ENCODE measurements at regions not wholly inside any gene's neighbourhood (a gene's known extent, or its start where the extent isn't known, plus 50 kb on each side); places are given as distances from the start of the nearest gene placed in this dataset.

DNA sequence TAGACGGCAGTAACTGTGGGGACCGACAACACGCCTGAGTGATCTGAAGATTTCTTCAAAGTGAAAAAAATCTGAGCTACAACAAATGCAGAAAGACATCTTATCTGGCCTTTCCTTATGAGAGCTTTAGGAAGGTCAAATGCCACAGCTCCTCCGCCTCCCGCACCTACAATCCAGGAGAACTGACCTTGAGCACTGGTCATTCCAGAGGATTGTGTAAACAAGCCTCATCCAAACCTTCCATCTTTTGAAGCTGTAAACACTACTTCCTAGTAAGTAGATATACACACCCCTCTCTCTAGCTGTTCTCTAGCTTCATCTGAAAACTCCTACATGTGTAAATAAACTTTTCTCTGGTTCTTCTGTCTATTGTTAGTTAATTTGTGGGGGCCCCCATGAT lies 76.9 kb downstream of the CD24 start:
- peaks cover 16% of the 10 kb centered on the region for H3K9me3 ChIP-seq (ENCODE audit: control insufficient read depth, low read length)
- H3K23ac ChIP-seq (ENCODE audit: low read length in 2 of 2), result no peak overlapping the region
- no peak overlapping the region for H3K4me2 ChIP-seq (ENCODE audit: low read length, poor library complexity, severe bottlenecking)
- no peak overlapping the region for H2BK5ac ChIP-seq (ENCODE audit: low read depth, low read length, poor library complexity, severe bottlenecking)
- DNase-seq, result no peak
- H3K4ac ChIP-seq (ENCODE audit: low read depth in 1 of 2, low read length in 2 of 2), result no peak overlapping the region
- H2BK120ac ChIP-seq (ENCODE audit: low read depth, low read length), result no peak overlapping the region
- no peak overlapping the region for H2AK5ac ChIP-seq (ENCODE audit: low read length, severe bottlenecking)
- H4K8ac ChIP-seq (ENCODE audit: low read length), result no peak overlapping the region
- H3K14ac ChIP-seq (ENCODE audit: low read length in 2 of 2), result no peak overlapping the region
- no peak overlapping the region for H2AFZ ChIP-seq (ENCODE audit: low read depth, low read length)
- no peak overlapping the region for H4K91ac ChIP-seq (ENCODE audit: low read length)
- H2BK15ac ChIP-seq (ENCODE audit: low read depth, poor library complexity, severe bottlenecking), result no peak overlapping the region
- H3K79me1 ChIP-seq (replicated peaks; ENCODE audit: low read length, poor library complexity, severe bottlenecking), result no peaks in the 10 kb centered on the region
- no peak overlapping the region for H2BK12ac ChIP-seq (ENCODE audit: low read length in 2 of 2)
- WGBS, result 89% methylated on average over 5 of the region's 5 CpGs
- H3K27me3 ChIP-seq (ENCODE audit: control insufficient read depth in 1 of 2, insufficient read depth in 1 of 2, low read length in 2 of 2), result peaks cover 10 to 20% of the 10 kb centered on the region in 2 experiments
- no peak overlapping the region for H3K4me3 ChIP-seq (ENCODE audit: insufficient read depth in 1 of 2, low read depth in 1 of 2, low read length in 2 of 2)
- H3K27ac ChIP-seq (ENCODE audit: low read length, poor library complexity, severe bottlenecking), result no peak overlapping the region
- H3K36me3 ChIP-seq (ENCODE audit: control insufficient read depth in 1 of 2, insufficient read depth in 2 of 2, low read depth in 1 of 2, low read length in 2 of 2), result no peaks in the 10 kb centered on the region
- H3K4me1 ChIP-seq (ENCODE audit: control insufficient read depth, insufficient read depth, low read depth, low read length), result no peaks in the 10 kb centered on the region
- no peak overlapping the region for H3K9ac ChIP-seq (ENCODE audit: low read length)
- no peak overlapping the region for H3K18ac ChIP-seq (ENCODE audit: low read depth in 1 of 2, low read length in 2 of 2)

DNA sequence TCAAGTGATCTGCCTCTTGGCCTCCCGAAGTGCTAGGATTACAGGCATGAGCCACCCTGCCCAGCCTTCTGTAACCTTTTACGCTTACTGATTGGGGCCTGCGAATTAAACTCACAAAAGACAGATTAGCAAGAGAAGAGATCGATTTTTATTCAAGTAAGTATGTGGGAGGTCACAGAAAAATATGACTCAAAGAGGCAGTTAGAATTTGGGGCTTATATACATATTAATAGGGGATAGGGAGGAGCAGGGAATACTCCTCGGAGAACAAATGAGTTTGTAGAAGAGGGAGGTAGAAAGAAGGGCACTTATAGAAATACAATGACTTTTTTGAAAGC lies 78.9 kb downstream of the CD24 start:
- H3K36me3 ChIP-seq (ENCODE audit: control insufficient read depth in 1 of 2, insufficient read depth in 2 of 2, low read depth in 1 of 2, low read length in 2 of 2), result no peaks in the 10 kb centered on the region
- H4K91ac ChIP-seq (ENCODE audit: low read length), result no peak overlapping the region
- H3K79me1 ChIP-seq (replicated peaks; ENCODE audit: low read length, poor library complexity, severe bottlenecking), result no peaks in the 10 kb centered on the region
- H3K18ac ChIP-seq (ENCODE audit: low read depth in 1 of 2, low read length in 2 of 2), result no peak overlapping the region
- no peak overlapping the region for H2AFZ ChIP-seq (ENCODE audit: low read depth, low read length)
- H3K4me3 ChIP-seq (ENCODE audit: insufficient read depth in 1 of 2, low read depth in 1 of 2, low read length in 2 of 2), result no peak overlapping the region
- WGBS, result 65% methylated on average over 5 of the region's 5 CpGs
- no peak for DNase-seq
- H3K27me3 ChIP-seq (ENCODE audit: control insufficient read depth in 1 of 2, insufficient read depth in 1 of 2, low read length in 2 of 2), result peaks cover 10 to 21% of the 10 kb centered on the region in 2 experiments
- H3K4me1 ChIP-seq (ENCODE audit: control insufficient read depth, insufficient read depth, low read depth, low read length), result no peaks in the 10 kb centered on the region
- H2BK5ac ChIP-seq (ENCODE audit: low read depth, low read length, poor library complexity, severe bottlenecking), result no peak overlapping the region
- no peak overlapping the region for H3K23ac ChIP-seq (ENCODE audit: low read length in 2 of 2)
- H3K27ac ChIP-seq (ENCODE audit: low read length, poor library complexity, severe bottlenecking), result no peak overlapping the region
- no peak overlapping the region for H3K4me2 ChIP-seq (ENCODE audit: low read length, poor library complexity, severe bottlenecking)
- no peak overlapping the region for H3K14ac ChIP-seq (ENCODE audit: low read length in 2 of 2)
- H2AK5ac ChIP-seq (ENCODE audit: low read length, severe bottlenecking), result no peak overlapping the region
- H3K9me3 ChIP-seq (ENCODE audit: control insufficient read depth, low read length), result peaks cover 5% of the 10 kb centered on the region
- H4K8ac ChIP-seq (ENCODE audit: low read length), result no peak overlapping the region
- H2BK15ac ChIP-seq (ENCODE audit: low read depth, poor library complexity, severe bottlenecking), result no peak overlapping the region
- no peak overlapping the region for H2BK12ac ChIP-seq (ENCODE audit: low read length in 2 of 2)
- no peak overlapping the region for H3K9ac ChIP-seq (ENCODE audit: low read length)
- H2BK120ac ChIP-seq (ENCODE audit: low read depth, low read length), result no peak overlapping the region
- H3K4ac ChIP-seq (ENCODE audit: low read depth in 1 of 2, low read length in 2 of 2), result no peak overlapping the region

DNA sequence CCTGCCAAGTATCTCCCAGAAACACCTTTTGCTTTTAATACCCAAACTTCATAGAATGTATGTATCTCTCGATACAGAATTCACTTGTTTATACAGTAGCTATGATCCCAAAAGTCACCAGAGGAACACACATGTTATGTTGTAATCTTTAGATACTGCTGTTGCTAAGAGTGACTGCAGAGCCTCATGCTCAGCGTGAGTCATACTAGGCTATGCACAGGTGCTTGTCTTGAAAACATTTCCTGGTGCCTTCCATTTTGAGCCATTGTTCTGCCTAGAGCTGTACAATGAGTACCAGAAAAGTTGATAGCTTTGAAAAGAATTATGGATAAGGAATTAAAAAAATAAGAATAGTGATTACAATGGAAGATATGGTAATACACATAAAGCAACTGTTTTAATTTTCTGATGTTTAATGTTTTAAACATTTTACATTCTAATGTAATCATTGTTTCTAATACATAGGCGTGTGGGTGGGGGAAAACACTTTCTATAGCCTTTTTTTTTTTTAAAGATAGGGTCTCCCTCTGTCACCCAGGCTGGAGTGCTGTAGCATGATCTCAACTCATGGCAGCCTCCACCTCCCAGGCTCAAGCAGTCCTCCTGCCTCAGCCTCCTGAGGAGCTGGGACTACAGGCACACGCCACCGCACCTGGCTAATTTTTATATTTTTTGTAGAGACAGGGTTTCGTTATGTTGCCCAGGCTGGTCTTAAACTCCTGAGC lies 79.4 kb downstream of the CD24 start:
- Histone ChIP-seq H3K36me3 (ENCODE audit: control insufficient read depth in 1 of 2, insufficient read depth in 2 of 2, low read depth in 1 of 2, low read length in 2 of 2) (no peaks in the 10 kb centered on the region), H3K9me3 (ENCODE audit: control insufficient read depth, low read length) (peaks cover under 1% of the 10 kb centered on the region), H2AFZ (ENCODE audit: low read depth, low read length) (no peak overlapping the region), H2AK5ac (ENCODE audit: low read length, severe bottlenecking) (no peak overlapping the region), H3K18ac (ENCODE audit: low read depth in 1 of 2, low read length in 2 of 2) (no peak overlapping the region), H3K27ac (ENCODE audit: low read length, poor library complexity, severe bottlenecking) (no peak overlapping the region), H4K8ac (ENCODE audit: low read length) (no peak overlapping the region), H3K23ac (ENCODE audit: low read length in 2 of 2) (no peak overlapping the region), H3K79me1 (replicated peaks; ENCODE audit: low read length, poor library complexity, severe bottlenecking) (no peaks in the 10 kb centered on the region), H2BK15ac (ENCODE audit: low read depth, poor library complexity, severe bottlenecking) (no peak overlapping the region), H2BK5ac (ENCODE audit: low read depth, low read length, poor library complexity, severe bottlenecking) (no peak overlapping the region), H2BK12ac (ENCODE audit: low read length in 2 of 2) (no peak overlapping the region), H3K4me1 (ENCODE audit: control insufficient read depth, insufficient read depth, low read depth, low read length) (no peaks in the 10 kb centered on the region), H3K4me2 (ENCODE audit: low read length, poor library complexity, severe bottlenecking) (no peak overlapping the region), H3K4me3 (ENCODE audit: insufficient read depth in 1 of 2, low read depth in 1 of 2, low read length in 2 of 2) (no peak overlapping the region), H3K14ac (ENCODE audit: low read length in 2 of 2) (no peak overlapping the region), H3K9ac (ENCODE audit: low read length) (no peak overlapping the region), H3K27me3 (ENCODE audit: control insufficient read depth in 1 of 2, insufficient read depth in 1 of 2, low read length in 2 of 2) (peaks cover 10 to 21% of the 10 kb centered on the region in 2 experiments), H3K4ac (ENCODE audit: low read depth in 1 of 2, low read length in 2 of 2) (no peak overlapping the region), H2BK120ac (ENCODE audit: low read depth, low read length) (no peak overlapping the region), H4K91ac (ENCODE audit: low read length) (no peak overlapping the region)
- WGBS, result 78% methylated on average over 5 of the region's 6 CpGs
- DNase-seq, result no peak

DNA sequence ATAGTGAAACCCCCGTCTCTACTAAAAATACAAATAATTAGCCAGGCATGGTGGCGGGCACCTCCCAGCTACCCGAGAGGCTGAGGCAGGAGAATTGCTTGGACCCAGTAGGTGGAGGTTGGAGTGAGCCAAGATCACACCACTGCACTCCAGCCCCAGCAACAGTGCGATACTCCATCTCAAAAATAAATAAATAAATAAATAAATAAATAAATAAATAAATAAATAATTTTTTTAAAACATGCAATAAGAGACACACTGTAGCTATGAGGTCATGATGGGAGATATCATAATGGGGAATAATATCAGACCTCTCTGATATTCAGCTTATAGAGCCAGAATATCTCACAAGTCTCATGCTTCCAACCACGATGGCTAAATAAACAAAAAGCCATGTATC lies 82.3 kb downstream of the CD24 start:
- Histone ChIP-seq H3K9ac (ENCODE audit: low read length) (no peak overlapping the region), H3K4me2 (ENCODE audit: low read length, poor library complexity, severe bottlenecking) (no peak overlapping the region), H3K79me1 (replicated peaks; ENCODE audit: low read length, poor library complexity, severe bottlenecking) (no peaks in the 10 kb centered on the region), H3K36me3 (ENCODE audit: control insufficient read depth in 1 of 2, insufficient read depth in 2 of 2, low read depth in 1 of 2, low read length in 2 of 2) (no peaks in the 10 kb centered on the region), H2BK15ac (ENCODE audit: low read depth, poor library complexity, severe bottlenecking) (no peak overlapping the region), H4K91ac (ENCODE audit: low read length) (no peak overlapping the region), H3K4me3 (ENCODE audit: insufficient read depth in 1 of 2, low read depth in 1 of 2, low read length in 2 of 2) (no peak overlapping the region), H3K9me3 (ENCODE audit: control insufficient read depth, low read length) (no peaks in the 10 kb centered on the region), H3K4me1 (ENCODE audit: control insufficient read depth, insufficient read depth, low read depth, low read length) (no peaks in the 10 kb centered on the region), H2BK12ac (ENCODE audit: low read length in 2 of 2) (no peak overlapping the region), H2AK5ac (ENCODE audit: low read length, severe bottlenecking) (no peak overlapping the region), H3K4ac (ENCODE audit: low read depth in 1 of 2, low read length in 2 of 2) (no peak overlapping the region), H3K14ac (ENCODE audit: low read length in 2 of 2) (no peak overlapping the region), H3K18ac (ENCODE audit: low read depth in 1 of 2, low read length in 2 of 2) (no peak overlapping the region), H4K8ac (ENCODE audit: low read length) (no peak overlapping the region), H2BK5ac (ENCODE audit: low read depth, low read length, poor library complexity, severe bottlenecking) (no peak overlapping the region), H2BK120ac (ENCODE audit: low read depth, low read length) (no peak overlapping the region), H3K23ac (ENCODE audit: low read length in 2 of 2) (no peak overlapping the region), H2AFZ (ENCODE audit: low read depth, low read length) (no peak overlapping the region), H3K27ac (ENCODE audit: low read length, poor library complexity, severe bottlenecking) (no peak overlapping the region), H3K27me3 (ENCODE audit: control insufficient read depth in 1 of 2, insufficient read depth in 1 of 2, low read length in 2 of 2) (peaks cover 6 to 13% of the 10 kb centered on the region in 2 experiments)
- DNase-seq, result no peak
- WGBS, result 84% methylated on average over 4 of the region's 5 CpGs
